ENCODE measurements at regions not wholly inside any gene's neighbourhood (a gene's known extent, or its start where the extent isn't known, plus 50 kb on each side); places are given as distances from the start of the nearest gene placed in this dataset.
"Not testable (repeated sequence)": the region's sequence is repeated elsewhere in the genome, so short reads cannot be mapped to it uniquely, and the experiment has no call there.

DNA sequence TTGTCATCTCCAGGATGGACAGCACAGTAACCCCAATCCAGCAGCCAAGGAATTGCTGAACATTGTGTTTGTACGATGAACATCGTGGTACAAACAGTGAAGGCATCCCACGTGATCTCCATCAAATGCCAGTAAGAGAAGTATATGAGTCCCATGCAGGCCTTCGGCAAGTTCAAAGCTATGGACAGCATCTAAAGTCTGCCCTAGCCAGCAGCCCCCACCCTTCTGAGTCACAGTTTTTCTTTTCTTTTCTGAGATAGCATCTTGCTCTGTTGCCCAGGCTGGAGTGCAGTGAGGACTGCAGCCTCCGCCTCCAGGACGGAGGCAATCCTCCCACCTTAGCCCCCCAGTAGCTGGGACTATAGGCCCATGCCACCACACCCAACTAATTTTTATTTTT, 71.0 kb upstream of the SRD5A2 start:
- DNase-seq (ENCODE audit: low read depth in 1 of 2, low spot score in 1 of 2), result no peak
- Histone ChIP-seq H3K4me3 (no peak overlapping the region), H3K27ac (no peak overlapping the region), H3K4me1 (no peaks in the 10 kb centered on the region), H3K9me3 (no peaks in the 10 kb centered on the region), H3K4me2 (no peak overlapping the region)
- ChIA-PET CTCF (interaction anchor here (0.6 to 1.6 kb wide), 3 partner anchors 10 to 418 kb away, joined by 3 to 4 read pairs (median 3); partner anchors contain the start of gene EHD3), POLR2A (no interaction called here)
- no peak for ATAC-seq
- no peak for FAIRE-seq
- TF ChIP-seq ZSCAN20 (CRISPR knock-in tag; IDR thresholded peaks at IDR 0.05) (no peak), CBX8 (IDR thresholded peaks at IDR 0.05) (no peak)
- TF ChIP-seq, protein P1, sequence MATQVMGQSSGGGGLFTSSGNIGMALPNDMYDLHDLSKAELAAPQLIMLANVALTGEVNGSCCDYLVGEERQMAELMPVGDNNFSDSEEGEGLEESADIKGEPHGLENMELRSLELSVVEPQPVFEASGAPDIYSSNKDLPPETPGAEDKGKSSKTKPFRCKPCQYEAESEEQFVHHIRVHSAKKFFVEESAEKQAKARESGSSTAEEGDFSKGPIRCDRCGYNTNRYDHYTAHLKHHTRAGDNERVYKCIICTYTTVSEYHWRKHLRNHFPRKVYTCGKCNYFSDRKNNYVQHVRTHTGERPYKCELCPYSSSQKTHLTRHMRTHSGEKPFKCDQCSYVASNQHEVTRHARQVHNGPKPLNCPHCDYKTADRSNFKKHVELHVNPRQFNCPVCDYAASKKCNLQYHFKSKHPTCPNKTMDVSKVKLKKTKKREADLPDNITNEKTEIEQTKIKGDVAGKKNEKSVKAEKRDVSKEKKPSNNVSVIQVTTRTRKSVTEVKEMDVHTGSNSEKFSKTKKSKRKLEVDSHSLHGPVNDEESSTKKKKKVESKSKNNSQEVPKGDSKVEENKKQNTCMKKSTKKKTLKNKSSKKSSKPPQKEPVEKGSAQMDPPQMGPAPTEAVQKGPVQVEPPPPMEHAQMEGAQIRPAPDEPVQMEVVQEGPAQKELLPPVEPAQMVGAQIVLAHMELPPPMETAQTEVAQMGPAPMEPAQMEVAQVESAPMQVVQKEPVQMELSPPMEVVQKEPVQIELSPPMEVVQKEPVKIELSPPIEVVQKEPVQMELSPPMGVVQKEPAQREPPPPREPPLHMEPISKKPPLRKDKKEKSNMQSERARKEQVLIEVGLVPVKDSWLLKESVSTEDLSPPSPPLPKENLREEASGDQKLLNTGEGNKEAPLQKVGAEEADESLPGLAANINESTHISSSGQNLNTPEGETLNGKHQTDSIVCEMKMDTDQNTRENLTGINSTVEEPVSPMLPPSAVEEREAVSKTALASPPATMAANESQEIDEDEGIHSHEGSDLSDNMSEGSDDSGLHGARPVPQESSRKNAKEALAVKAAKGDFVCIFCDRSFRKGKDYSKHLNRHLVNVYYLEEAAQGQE (IDR thresholded peaks at IDR 0.05), result no peak
- 71% methylated on average over 6 of the region's 6 CpGs for WGBS (ENCODE audit: missing lambda C conversion rate)

DNA sequence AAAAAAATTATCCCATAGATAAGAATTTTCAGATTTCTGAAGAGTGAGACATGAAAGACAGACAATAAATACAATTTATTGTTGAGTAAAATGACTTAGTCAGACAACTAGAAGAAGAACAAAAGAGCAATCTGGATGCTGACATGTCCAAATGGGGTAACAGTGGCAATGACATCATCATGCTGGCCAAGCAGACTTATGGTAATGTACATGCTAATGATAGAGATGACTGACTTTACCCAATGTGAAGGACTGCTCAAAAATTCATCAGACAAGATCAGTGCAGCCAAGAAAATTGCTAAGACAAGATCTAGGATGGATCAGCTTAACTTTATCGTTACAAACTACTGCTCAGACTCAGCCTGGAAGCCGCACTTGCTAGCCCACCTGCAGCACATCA, 70.5 kb upstream of the SRD5A2 start:
- WGBS (ENCODE audit: missing lambda C conversion rate), result 48% methylated on average over 2 of the region's 2 CpGs
- no peaks in the 10 kb centered on the region for H3K4me1 ChIP-seq
- no peak for ATAC-seq
- TF ChIP-seq HOXB5 (CRISPR knock-in tag; IDR thresholded peaks at IDR 0.05) (no peak), CBX2 (IDR thresholded peaks at IDR 0.05; ENCODE audit: borderline replicate concordance, low read depth) (no peak), NPAS2 (CRISPR knock-in tag; IDR thresholded peaks at IDR 0.05; ENCODE audit: borderline replicate concordance) (no peak), ZC3H11A (IDR thresholded peaks at IDR 0.05) (no peak), GATA3 (IDR thresholded peaks at IDR 0.05; ENCODE audit: borderline replicate concordance) (no peak), BHLHE40 (IDR thresholded peaks at IDR 0.05; ENCODE audit: low read depth, low read length) (no peak), KDM1A (IDR thresholded peaks at IDR 0.05; ENCODE audit: low read depth) (no peak)
- TF ChIP-seq, protein P2, sequence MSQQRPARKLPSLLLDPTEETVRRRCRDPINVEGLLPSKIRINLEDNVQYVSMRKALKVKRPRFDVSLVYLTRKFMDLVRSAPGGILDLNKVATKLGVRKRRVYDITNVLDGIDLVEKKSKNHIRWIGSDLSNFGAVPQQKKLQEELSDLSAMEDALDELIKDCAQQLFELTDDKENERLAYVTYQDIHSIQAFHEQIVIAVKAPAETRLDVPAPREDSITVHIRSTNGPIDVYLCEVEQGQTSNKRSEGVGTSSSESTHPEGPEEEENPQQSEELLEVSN (IDR thresholded peaks at IDR 0.05; ENCODE audit: borderline replicate concordance, low read depth), result no peak
- TF ChIP-seq, protein P3, sequence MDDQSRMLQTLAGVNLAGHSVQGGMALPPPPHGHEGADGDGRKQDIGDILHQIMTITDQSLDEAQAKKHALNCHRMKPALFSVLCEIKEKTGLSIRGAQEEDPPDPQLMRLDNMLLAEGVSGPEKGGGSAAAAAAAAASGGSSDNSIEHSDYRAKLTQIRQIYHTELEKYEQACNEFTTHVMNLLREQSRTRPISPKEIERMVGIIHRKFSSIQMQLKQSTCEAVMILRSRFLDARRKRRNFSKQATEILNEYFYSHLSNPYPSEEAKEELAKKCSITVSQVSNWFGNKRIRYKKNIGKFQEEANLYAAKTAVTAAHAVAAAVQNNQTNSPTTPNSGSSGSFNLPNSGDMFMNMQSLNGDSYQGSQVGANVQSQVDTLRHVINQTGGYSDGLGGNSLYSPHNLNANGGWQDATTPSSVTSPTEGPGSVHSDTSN (IDR thresholded peaks at IDR 0.05), result no peak
- no peak overlapping the region for H3K27ac ChIP-seq
- H3K9me3 ChIP-seq, result no peaks in the 10 kb centered on the region
- no peak for DNase-seq (ENCODE audit: low read depth in 1 of 2, low spot score in 1 of 2)
- ChIA-PET CTCF (interaction anchor here (0.6 to 1.6 kb wide), 4 partner anchors 9 to 417 kb away, joined by 3 to 4 read pairs (median 4); partner anchors contain the start of gene EHD3), POLR2A (no interaction called here)
- H3K4me2 ChIP-seq, result no peak overlapping the region
- H3K4me3 ChIP-seq, result no peak overlapping the region
- FAIRE-seq, result no peak

DNA sequence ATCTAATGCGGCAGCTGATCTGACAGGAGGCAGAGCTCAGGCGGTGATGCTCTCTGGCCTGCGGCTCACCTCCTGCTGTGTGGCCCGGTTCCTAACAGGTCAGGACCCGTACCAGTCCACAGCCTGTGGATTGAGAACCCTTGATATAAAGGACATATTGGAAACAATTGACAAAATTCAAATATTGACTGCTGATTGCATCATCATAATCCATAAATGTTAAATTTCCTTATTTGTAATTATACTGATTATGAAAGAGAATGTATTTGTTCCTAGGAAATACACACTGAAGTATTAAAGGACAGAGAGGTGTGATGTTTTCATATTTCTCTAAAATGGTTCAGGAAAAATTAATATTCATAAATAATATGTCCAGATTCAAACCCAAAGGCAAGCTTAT, 63.8 kb upstream of the SRD5A2 start:
- TF ChIP-seq TP53 (CRISPR knock-in tag; IDR thresholded peaks at IDR 0.05), result no peak
- POLR2A ChIA-PET, result no interaction called here
- Histone ChIP-seq H3K4me1 (no peaks in the 10 kb centered on the region), H3K4me3 (no peak overlapping the region), H3K27ac (no peak overlapping the region), H3K4me2 (no peak overlapping the region), H3K9me3 (no peaks in the 10 kb centered on the region)
- WGBS (ENCODE audit: missing lambda C conversion rate), result 51% methylated on average over 5 of the region's 5 CpGs
- no peak for FAIRE-seq
- no peak for DNase-seq (ENCODE audit: low read depth in 1 of 2, low spot score in 1 of 2)
- CTCF ChIA-PET, result no interaction called here
- ATAC-seq, result no peak

DNA sequence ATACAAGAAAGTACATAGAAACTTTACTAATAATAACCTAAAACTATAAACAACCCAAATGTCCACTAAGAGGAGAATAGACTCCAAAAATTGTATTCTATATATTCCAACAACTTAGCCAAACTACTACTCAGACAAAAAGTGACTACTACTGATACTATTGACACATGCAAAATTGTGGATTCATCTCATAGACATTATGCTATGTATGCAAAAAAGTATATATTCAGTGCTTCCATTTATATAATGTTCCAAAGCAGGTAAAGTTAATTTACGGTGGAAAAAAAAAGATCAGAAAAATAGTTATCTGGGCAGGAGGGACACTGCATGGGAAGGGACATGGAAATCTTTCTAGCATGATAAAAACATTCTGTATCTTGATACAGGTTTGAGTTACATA, 62.0 kb upstream of the SRD5A2 start:
- POLR2A ChIA-PET, result no interaction called here
- TF ChIP-seq, protein P4, sequence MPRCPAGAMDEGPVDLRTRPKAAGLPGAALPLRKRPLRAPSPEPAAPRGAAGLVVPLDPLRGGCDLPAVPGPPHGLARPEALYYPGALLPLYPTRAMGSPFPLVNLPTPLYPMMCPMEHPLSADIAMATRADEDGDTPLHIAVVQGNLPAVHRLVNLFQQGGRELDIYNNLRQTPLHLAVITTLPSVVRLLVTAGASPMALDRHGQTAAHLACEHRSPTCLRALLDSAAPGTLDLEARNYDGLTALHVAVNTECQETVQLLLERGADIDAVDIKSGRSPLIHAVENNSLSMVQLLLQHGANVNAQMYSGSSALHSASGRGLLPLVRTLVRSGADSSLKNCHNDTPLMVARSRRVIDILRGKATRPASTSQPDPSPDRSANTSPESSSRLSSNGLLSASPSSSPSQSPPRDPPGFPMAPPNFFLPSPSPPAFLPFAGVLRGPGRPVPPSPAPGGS (IDR thresholded peaks at IDR 0.05), result no peak
- TF ChIP-seq MAFK (IDR thresholded peaks at IDR 0.05; ENCODE audit: partially characterized antibody) (peak; percentile 56), HOXA7 (CRISPR knock-in tag; IDR thresholded peaks at IDR 0.05) (no peak)
- ATAC-seq (no peak), DNase-seq (ENCODE audit: low read depth in 1 of 2, low spot score in 1 of 2) (no peak), FAIRE-seq (no peak)
- no peaks in the 10 kb centered on the region for H3K9me3 ChIP-seq
- no peak overlapping the region for H3K4me3 ChIP-seq
- no peaks in the 10 kb centered on the region for H3K4me1 ChIP-seq
- no peak overlapping the region for H3K4me2 ChIP-seq
- H3K27ac ChIP-seq, result no peak overlapping the region
- WGBS (ENCODE audit: missing lambda C conversion rate), result 91% methylated on average over 1 of the region's 1 CpG
- CTCF ChIA-PET, result interaction anchor here (0.8 kb wide), 1 partner anchor 9 kb away, joined by 3 read pairs; no protein-coding TSS in a partner anchor

DNA sequence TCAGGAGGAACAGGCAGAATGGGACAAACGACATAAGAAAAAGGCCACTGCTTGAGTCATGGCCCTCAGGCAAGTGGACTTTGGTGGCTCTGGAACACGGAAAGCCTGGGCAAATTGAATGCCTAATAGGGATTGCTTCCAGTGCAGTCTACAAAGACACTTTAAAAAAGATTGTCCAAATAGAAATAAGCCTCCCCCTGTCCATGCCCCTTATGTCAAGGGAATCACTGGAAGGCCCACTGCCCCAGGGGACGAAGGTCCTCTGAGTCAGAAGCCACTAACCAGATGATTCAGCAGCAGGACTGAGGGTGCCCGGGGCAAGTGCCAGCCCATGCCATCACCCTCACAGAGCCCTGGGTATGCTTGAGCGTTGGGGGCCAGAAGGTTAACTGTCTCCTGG, 51.5 kb upstream of the SRD5A2 start:
- H3K9me3 ChIP-seq; FAIRE-seq; H3K27ac ChIP-seq; ATAC-seq; H3K4me3 ChIP-seq; DNase-seq (ENCODE audit: low read depth in 1 of 2, low spot score in 1 of 2); POLR2A ChIA-PET; CTCF ChIA-PET: not testable (repeated sequence)
- H3K4me1 ChIP-seq, result peaks cover 10% of the 10 kb centered on the region
- H3K4me2 ChIP-seq, result peak overlapping the region; percentile 12; the same call in 2 of the 3 replicates
- 6% methylated on average over 4 of the region's 5 CpGs for WGBS (ENCODE audit: missing lambda C conversion rate)

All from A549 (cell line).